A549 (cell line): ENCODE measurements at regions not wholly inside any gene's neighbourhood (a gene's known extent, or its start where the extent isn't known, plus 50 kb on each side); places are given as distances from the start of the nearest gene placed in this dataset.

ENCODE experiments used
- EHMT2 ChIP-seq: fragments of 200-600 bp; sonication (generic); IDR thresholded peaks from 2 replicates; pipeline ENCODE4 v1.6.1; 2016; ENCODE audit warnings: antibody characterized with exemption, low read depth, mild to moderate bottlenecking, moderate library complexity
- EP300 ChIP-seq, 2 experiments: fragments of >200 bp; sonication (Bioruptor Twin); formaldehyde crosslinking; IDR thresholded peaks; 2 replicates in 1 of 2; 3 replicates in 1 of 2; pipeline ENCODE4 v1.6.1; 2016 to 2017
- HOXB5 ChIP-seq: fragments of 250-450 bp; sonication (Bioruptor Pico); IDR thresholded peaks from 2 replicates; pipeline ENCODE4 v1.5.0; 2020; ENCODE audit warnings: mild to moderate bottlenecking, moderate library complexity
- RAD21 ChIP-seq, 2 experiments: fragments of >200 bp in 1 of 2; sonication (Bioruptor Twin) in 1 of 2; formaldehyde crosslinking in 1 of 2; IDR thresholded peaks in 1 of 2; conservative IDR thresholded peaks in 1 of 2; 2 replicates in 1 of 2; 3 replicates in 1 of 2; pipeline ENCODE4 v1.6.1; 2012 to 2018; ENCODE audit warnings: inconsistent platforms in 1 of 2
- RNF2 ChIP-seq: fragments of 200-600 bp; sonication (generic); IDR thresholded peaks from 2 replicates; pipeline ENCODE4 v1.6.1; 2016; ENCODE audit warnings: low read depth, mild to moderate bottlenecking, antibody characterized with exemption, moderate library complexity, borderline replicate concordance
- SMC3 ChIP-seq: fragments of >200 bp; sonication (Bioruptor Twin); formaldehyde crosslinking; IDR thresholded peaks from 3 replicates; pipeline ENCODE4 v1.6.1; 2018; ENCODE audit warnings: inconsistent platforms
- TF ChIP-seq, protein P1 (sequence below): fragments of >200 bp; sonication (Bioruptor Twin); formaldehyde crosslinking; IDR thresholded peaks from 3 replicates; pipeline ENCODE4 v1.6.1; 2016
- TF ChIP-seq, protein P2 (sequence below): fragments of >200 bp; sonication (Bioruptor Twin); formaldehyde crosslinking; IDR thresholded peaks from 3 replicates; pipeline ENCODE4 v1.5.1; 2016
- TF ChIP-seq, protein P3 (sequence below): fragments of >200 bp; sonication (Bioruptor Twin); formaldehyde crosslinking; IDR thresholded peaks from 2 replicates; pipeline ENCODE4 v1.6.1; 2016
- TF ChIP-seq, protein P4 (sequence below): IDR thresholded peaks from 2 replicates; pipeline ENCODE4 v1.6.1; 2012; ENCODE audit warnings: low read depth, borderline replicate concordance
- TF ChIP-seq, protein P5 (sequence below): fragments of 250-450 bp; sonication (Bioruptor Pico); IDR thresholded peaks from 2 replicates; pipeline ENCODE4 v1.5.0; 2021; ENCODE audit warnings: mild to moderate bottlenecking, moderate library complexity, borderline replicate concordance

DNA sequence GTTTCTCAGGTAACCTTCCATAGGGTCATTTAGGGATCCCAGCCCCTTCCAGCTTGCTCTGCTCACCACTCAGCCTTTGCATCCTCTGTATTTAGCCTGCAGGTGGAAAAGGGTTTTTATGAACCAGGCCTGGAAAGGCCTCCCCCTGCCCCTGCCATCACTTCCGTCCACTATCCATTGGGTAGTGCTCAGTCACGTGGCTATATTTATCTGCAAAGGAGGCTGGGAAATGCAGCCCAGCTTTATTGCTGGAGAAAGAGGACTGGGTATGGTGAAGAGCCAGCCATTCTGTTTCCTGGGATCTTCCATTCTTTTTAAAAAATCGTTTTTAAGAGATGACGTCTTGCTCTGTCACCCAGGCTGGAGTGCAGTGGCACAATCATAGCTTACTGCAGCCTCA, 87.0 kb upstream of the MAP1LC3B2 start:
- TF ChIP-seq, protein P1, sequence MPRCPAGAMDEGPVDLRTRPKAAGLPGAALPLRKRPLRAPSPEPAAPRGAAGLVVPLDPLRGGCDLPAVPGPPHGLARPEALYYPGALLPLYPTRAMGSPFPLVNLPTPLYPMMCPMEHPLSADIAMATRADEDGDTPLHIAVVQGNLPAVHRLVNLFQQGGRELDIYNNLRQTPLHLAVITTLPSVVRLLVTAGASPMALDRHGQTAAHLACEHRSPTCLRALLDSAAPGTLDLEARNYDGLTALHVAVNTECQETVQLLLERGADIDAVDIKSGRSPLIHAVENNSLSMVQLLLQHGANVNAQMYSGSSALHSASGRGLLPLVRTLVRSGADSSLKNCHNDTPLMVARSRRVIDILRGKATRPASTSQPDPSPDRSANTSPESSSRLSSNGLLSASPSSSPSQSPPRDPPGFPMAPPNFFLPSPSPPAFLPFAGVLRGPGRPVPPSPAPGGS: no peak
- TF ChIP-seq RNF2 (no peak), SMC3 (no peak), EP300 (IDR thresholded peaks at IDR 0.05) (no peak), RAD21 (conservative IDR thresholded peaks at IDR 0.05 in 1 of 2, IDR thresholded peaks at IDR 0.05 in 1 of 2) (no peak), EHMT2 (no peak), HOXB5 (CRISPR knock-in tag) (no peak)
- TF ChIP-seq, protein P2, sequence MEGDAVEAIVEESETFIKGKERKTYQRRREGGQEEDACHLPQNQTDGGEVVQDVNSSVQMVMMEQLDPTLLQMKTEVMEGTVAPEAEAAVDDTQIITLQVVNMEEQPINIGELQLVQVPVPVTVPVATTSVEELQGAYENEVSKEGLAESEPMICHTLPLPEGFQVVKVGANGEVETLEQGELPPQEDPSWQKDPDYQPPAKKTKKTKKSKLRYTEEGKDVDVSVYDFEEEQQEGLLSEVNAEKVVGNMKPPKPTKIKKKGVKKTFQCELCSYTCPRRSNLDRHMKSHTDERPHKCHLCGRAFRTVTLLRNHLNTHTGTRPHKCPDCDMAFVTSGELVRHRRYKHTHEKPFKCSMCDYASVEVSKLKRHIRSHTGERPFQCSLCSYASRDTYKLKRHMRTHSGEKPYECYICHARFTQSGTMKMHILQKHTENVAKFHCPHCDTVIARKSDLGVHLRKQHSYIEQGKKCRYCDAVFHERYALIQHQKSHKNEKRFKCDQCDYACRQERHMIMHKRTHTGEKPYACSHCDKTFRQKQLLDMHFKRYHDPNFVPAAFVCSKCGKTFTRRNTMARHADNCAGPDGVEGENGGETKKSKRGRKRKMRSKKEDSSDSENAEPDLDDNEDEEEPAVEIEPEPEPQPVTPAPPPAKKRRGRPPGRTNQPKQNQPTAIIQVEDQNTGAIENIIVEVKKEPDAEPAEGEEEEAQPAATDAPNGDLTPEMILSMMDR: no peak
- TF ChIP-seq, protein P3, sequence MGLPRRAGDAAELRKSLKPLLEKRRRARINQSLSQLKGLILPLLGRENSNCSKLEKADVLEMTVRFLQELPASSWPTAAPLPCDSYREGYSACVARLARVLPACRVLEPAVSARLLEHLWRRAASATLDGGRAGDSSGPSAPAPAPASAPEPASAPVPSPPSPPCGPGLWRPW: no peak
- TF ChIP-seq, protein P4, sequence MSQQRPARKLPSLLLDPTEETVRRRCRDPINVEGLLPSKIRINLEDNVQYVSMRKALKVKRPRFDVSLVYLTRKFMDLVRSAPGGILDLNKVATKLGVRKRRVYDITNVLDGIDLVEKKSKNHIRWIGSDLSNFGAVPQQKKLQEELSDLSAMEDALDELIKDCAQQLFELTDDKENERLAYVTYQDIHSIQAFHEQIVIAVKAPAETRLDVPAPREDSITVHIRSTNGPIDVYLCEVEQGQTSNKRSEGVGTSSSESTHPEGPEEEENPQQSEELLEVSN: no peak
- TF ChIP-seq, protein P5, sequence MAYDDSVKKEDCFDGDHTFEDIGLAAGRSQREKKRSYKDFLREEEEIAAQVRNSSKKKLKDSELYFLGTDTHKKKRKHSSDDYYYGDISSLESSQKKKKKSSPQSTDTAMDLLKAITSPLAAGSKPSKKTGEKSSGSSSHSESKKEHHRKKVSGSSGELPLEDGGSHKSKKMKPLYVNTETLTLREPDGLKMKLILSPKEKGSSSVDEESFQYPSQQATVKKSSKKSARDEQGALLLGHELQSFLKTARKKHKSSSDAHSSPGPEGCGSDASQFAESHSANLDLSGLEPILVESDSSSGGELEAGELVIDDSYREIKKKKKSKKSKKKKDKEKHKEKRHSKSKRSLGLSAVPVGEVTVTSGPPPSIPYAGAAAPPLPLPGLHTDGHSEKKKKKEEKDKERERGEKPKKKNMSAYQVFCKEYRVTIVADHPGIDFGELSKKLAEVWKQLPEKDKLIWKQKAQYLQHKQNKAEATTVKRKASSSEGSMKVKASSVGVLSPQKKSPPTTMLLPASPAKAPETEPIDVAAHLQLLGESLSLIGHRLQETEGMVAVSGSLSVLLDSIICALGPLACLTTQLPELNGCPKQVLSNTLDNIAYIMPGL (CRISPR knock-in tag): no peak
